ENCODE measurements at regions not wholly inside any gene's neighbourhood (a gene's known extent, or its start where the extent isn't known, plus 50 kb on each side); places are given as distances from the start of the nearest gene placed in this dataset.

- no peak for TF ChIP-seq CTCF (IDR thresholded peaks at IDR 0.05; ENCODE audit: insufficient read depth, low read depth, low read length, missing control alignments)
- H3K4me3 ChIP-seq (ENCODE audit: low read depth, low read length), result no peak overlapping the region
- no peak for DNase-seq (ENCODE audit: low read depth)
Measured at GRCh38 chr7:136183981-136184380, 206.8 kb upstream of the MTPN start.

DNA sequence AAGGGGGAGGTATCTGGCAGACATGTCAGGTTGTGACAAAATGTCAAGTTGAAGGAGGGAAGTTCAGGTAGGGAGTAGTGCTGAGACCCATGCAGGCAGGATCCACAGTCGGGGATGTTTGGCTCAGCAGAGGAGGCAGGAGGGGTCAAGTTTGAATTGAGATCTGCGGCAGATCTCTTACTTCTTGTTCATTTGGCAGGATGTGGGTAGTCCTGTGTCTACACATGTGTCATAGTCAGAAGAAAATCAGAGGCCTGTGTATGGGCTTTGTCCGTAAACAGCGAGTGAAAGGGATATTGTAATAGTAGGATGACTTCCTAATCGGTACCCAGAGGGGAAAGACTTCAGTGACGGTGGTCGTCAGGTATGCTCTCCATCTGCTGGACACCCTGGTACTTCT is 203.8 kb upstream of the MTPN start:
- DNase-seq (ENCODE audit: low read depth), result no peak
- no peak for TF ChIP-seq CTCF (IDR thresholded peaks at IDR 0.05; ENCODE audit: insufficient read depth, low read depth, low read length, missing control alignments)
- no peak overlapping the region for H3K4me3 ChIP-seq (ENCODE audit: low read depth, low read length)

DNA sequence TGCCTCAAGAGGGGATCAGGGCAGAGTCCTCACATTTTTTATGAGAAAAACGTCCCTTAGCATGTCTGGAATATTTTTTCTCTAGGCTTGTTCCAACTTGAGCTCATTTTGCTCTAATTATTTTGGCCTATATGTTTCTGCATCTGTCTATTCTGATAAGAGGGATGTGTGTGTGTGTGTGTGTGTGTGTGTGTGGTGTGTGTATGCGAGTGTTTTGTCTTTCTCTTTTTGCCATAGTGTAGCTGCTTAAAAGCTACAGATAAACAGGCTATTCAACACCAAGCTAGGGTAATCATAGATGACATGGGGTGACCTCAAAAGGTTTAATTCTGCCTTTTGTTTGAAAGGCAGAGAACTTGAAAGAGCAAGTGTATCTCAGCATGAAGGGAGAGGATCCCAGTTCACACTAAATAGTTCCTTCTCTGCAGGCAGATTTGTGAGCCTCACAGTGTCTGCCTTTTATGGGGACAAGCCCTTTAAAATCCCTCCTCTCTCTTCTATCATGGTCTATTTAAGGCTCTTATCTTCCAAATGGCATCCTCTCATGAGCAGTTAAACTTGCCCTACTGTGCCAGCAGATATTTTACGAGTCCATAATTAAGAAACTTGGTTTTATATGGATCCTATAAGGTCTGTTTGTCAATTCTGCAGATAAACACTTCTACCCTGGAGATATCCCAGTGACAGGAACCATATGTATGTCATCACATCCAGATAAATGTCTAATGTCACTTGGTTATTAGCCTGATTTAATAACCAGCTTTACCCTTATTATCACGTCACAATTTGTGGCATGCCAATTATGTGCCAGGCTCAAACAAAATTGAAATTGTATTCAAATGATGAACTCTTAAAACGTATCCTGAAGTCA is 202.9 kb upstream of the MTPN start:
- H3K4me3 ChIP-seq (ENCODE audit: low read depth, low read length), result no peak overlapping the region
- TF ChIP-seq CTCF (IDR thresholded peaks at IDR 0.05; ENCODE audit: insufficient read depth, low read depth, low read length, missing control alignments), result no peak
- no peak for DNase-seq (ENCODE audit: low read depth)

DNA sequence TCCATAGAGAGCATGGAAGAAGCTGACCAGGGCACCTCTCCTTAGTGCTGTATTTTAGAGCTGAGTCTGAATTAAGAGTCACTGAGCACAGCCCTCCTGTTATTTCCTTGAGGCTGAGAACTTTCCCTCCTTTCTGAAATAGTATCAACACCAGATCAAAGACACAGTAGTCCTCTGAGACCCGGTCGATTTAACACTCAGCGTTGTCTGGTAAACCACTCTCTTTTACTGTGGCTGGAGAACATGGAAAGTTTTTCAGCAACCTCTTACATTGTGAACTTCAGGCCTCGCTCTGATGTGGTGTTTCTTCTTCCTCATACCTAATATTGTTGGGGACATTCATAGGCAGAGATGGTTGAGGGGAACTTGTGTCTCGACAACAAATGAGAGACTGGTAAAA is 202.0 kb upstream of the MTPN start:
- no peak overlapping the region for H3K4me3 ChIP-seq (ENCODE audit: low read depth, low read length)
- no peak for DNase-seq (ENCODE audit: low read depth)
- no peak for TF ChIP-seq CTCF (IDR thresholded peaks at IDR 0.05; ENCODE audit: insufficient read depth, low read depth, low read length, missing control alignments)

- no peak overlapping the region for H3K4me3 ChIP-seq (ENCODE audit: low read depth, low read length)
- no peak for TF ChIP-seq CTCF (IDR thresholded peaks at IDR 0.05; ENCODE audit: insufficient read depth, low read depth, low read length, missing control alignments)
- DNase-seq (ENCODE audit: low read depth), result no peak
Measured at GRCh38 chr7:136174477-136175125, 197.4 kb upstream of the MTPN start.

DNA sequence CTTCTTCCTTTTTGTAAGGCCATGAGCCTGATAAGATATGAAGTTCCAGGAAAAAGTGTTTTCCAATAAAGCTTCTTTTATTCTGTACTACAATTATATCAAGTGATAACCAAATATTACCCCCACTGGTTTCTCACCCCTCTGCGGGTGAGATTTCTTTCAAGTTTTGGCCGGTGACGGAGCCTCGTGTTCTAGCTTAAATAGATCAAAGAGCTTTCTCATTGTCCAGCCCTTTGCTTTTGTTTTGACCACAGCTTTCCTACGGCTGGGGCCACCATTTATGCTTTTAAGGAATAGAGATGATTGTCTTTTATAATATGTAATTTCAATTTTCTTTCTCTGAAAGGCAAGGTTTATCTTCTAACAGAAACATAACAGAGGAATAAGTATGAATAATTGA is 196.7 kb upstream of the MTPN start:
- TF ChIP-seq CTCF (IDR thresholded peaks at IDR 0.05; ENCODE audit: insufficient read depth, low read depth, low read length, missing control alignments), result no peak
- no peak overlapping the region for H3K4me3 ChIP-seq (ENCODE audit: low read depth, low read length)
- DNase-seq (ENCODE audit: low read depth), result no peak

All from GM12865 (cell line).